Breast epithelium (tissue), 3 donors: ENCODE measurements at regions not wholly inside any gene's neighbourhood (a gene's known extent, or its start where the extent isn't known, plus 50 kb on each side); places are given as distances from the start of the nearest gene placed in this dataset.

Experiments
- CTCF ChIP-seq, 3 donors: fragments of 450-650 bp; IDR thresholded peaks; one replicate each; pipeline ENCODE4 v1.5.1; 2016 to 2017; ENCODE audit warnings: antibody characterized with exemption in 3 of 3, mild to moderate bottlenecking in 3 of 3, moderate library complexity in 3 of 3
- POLR2A ChIP-seq: fragments of 450-650 bp; IDR thresholded peaks from one replicate; pipeline ENCODE4 v1.6.1; 2016; ENCODE audit warnings: antibody characterized with exemption, mild to moderate bottlenecking, moderate library complexity
- POLR2AphosphoS5 ChIP-seq, 3 donors: sonication (generic); formaldehyde crosslinking; IDR thresholded peaks; one replicate each; pipeline ENCODE4 v1.6.1; 2017; ENCODE audit warnings: antibody characterized with exemption in 3 of 3

DNA sequence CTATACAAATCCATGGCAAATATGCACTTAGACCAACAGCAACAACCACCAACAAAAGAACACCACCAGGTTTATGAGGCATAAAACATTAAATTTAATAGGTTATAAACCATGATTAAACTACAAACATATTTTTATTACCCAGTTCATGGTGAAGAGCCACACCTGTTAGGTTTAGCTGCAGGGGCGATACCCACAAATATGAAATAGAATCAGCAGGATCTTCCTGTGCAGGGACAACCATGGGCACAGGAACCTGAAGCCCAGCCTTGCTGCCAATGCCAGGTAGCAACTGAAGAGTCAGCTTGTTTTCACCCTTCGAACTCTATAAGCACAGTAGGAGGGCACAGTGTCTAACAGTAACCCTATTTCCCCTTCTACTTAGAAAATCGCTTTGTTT lies 675.0 kb downstream of the SATB2 start:
- TF ChIP-seq CTCF (IDR thresholded peaks at IDR 0.05) (no peak), POLR2AphosphoS5 (IDR thresholded peaks at IDR 0.05) (no peak), POLR2A (no peak)
